ENCODE measurements at regions not wholly inside any gene's neighbourhood (a gene's known extent, or its start where the extent isn't known, plus 50 kb on each side); places are given as distances from the start of the nearest gene placed in this dataset.

GRCh38 chr16:51035110-51035498 is 116.0 kb downstream of the SALL1 start:
- Histone ChIP-seq H3K4me1 (no peaks in the 10 kb centered on the region), H3K27ac (no peak overlapping the region), H3K4me3 (no peak overlapping the region), H3K36me3 (no peaks in the 10 kb centered on the region), H3K9me3 (no peaks in the 10 kb centered on the region), H3K27me3 (no peaks in the 10 kb centered on the region)
- no peak for DNase-seq
- TF ChIP-seq CTCF (IDR thresholded peaks at IDR 0.05) (no peak), POLR2A (IDR thresholded peaks at IDR 0.05) (no peak)

- Histone ChIP-seq H3K27ac (no peak overlapping the region), H3K27me3 (no peaks in the 10 kb centered on the region), H3K36me3 (no peaks in the 10 kb centered on the region), H3K4me1 (no peaks in the 10 kb centered on the region), H3K4me3 (no peak overlapping the region), H3K9me3 (no peaks in the 10 kb centered on the region)
- no peak for DNase-seq
- no peak for TF ChIP-seq CTCF (IDR thresholded peaks at IDR 0.05)
- no peak for TF ChIP-seq POLR2A (IDR thresholded peaks at IDR 0.05)
These were observed 116.5 kb downstream of the SALL1 start for GRCh38 chr16:51034481-51035109.

- no peak overlapping the region for H3K4me3 ChIP-seq
- no peak overlapping the region for H3K27ac ChIP-seq
- H3K27me3 ChIP-seq = no peaks in the 10 kb centered on the region
- TF ChIP-seq CTCF (IDR thresholded peaks at IDR 0.05) = no peak
- TF ChIP-seq POLR2A (IDR thresholded peaks at IDR 0.05) = no peak
- DNase-seq = no peak
- no peaks in the 10 kb centered on the region for H3K4me1 ChIP-seq
- H3K9me3 ChIP-seq = no peaks in the 10 kb centered on the region
- H3K36me3 ChIP-seq = no peaks in the 10 kb centered on the region
These were observed 119.5 kb downstream of the SALL1 start for GRCh38 chr16:51031598-51031997.

GRCh38 chr16:51030516-51030915 is 120.6 kb downstream of the SALL1 start:
- no peak for DNase-seq
- Histone ChIP-seq H3K27me3 (no peaks in the 10 kb centered on the region), H3K4me1 (no peaks in the 10 kb centered on the region), H3K9me3 (no peaks in the 10 kb centered on the region), H3K36me3 (no peaks in the 10 kb centered on the region), H3K27ac (no peak overlapping the region), H3K4me3 (no peak overlapping the region)
- no peak for TF ChIP-seq POLR2A (IDR thresholded peaks at IDR 0.05)
- TF ChIP-seq CTCF (IDR thresholded peaks at IDR 0.05) = no peak

- Histone ChIP-seq H3K9me3 (no peaks in the 10 kb centered on the region), H3K4me1 (no peaks in the 10 kb centered on the region), H3K4me3 (no peak overlapping the region), H3K36me3 (no peaks in the 10 kb centered on the region), H3K27me3 (no peaks in the 10 kb centered on the region), H3K27ac (no peak overlapping the region)
- no peak for DNase-seq
- TF ChIP-seq POLR2A (IDR thresholded peaks at IDR 0.05) (no peak), CTCF (IDR thresholded peaks at IDR 0.05) (no peak)
These were observed 125.3 kb downstream of the SALL1 start for GRCh38 chr16:51025588-51026290.
